H9 (cell line): ENCODE measurements at regions not wholly inside any gene's neighbourhood (a gene's known extent, or its start where the extent isn't known, plus 50 kb on each side); places are given as distances from the start of the nearest gene placed in this dataset.

ENCODE experiments used
- DNase-seq: peaks from one replicate; pipeline ENCODE4 v3.0.0-alpha.2; 2017
- H2AFZ ChIP-seq: one replicate; pipeline ENCODE4 v1.6.1; 2013; ENCODE audit warnings: mild to moderate bottlenecking, low read length, control low read depth, moderate library complexity
- H2AK5ac ChIP-seq: 2 replicates; pipeline ENCODE4 v1.6.1; 2013; ENCODE audit warnings: low read length, control low read depth, mixed read lengths; ENCODE audit not compliant: insufficient read length
- H2BK120ac ChIP-seq: one replicate; pipeline ENCODE4 v1.6.1; 2013; ENCODE audit warnings: low read depth, mild to moderate bottlenecking, low read length, control low read depth, inconsistent platforms; ENCODE audit not compliant: poor library complexity, severe bottlenecking
- H2BK12ac ChIP-seq: 2 replicates; pipeline ENCODE4 v1.6.1; 2013; ENCODE audit warnings: low read length, control low read depth, mixed read lengths, low read depth; ENCODE audit not compliant: insufficient read length
- H2BK15ac ChIP-seq: 2 replicates; pipeline ENCODE4 v1.6.1; 2013; ENCODE audit warnings: low read depth, low read length, control low read depth
- H2BK20ac ChIP-seq: one replicate; pipeline ENCODE4 v1.6.1; 2013; ENCODE audit warnings: low read depth, mild to moderate bottlenecking, low read length, control low read depth, inconsistent platforms; ENCODE audit not compliant: poor library complexity, severe bottlenecking
- H2BK5ac ChIP-seq: 2 replicates; pipeline ENCODE4 v1.6.1; 2013; ENCODE audit warnings: low read length, control low read depth, mixed read lengths; ENCODE audit not compliant: insufficient read length
- H3K14ac ChIP-seq: 2 replicates; pipeline ENCODE4 v1.6.1; 2013; ENCODE audit warnings: low read length, control low read depth; ENCODE audit not compliant: insufficient read depth
- H3K18ac ChIP-seq: 2 replicates; pipeline ENCODE4 v1.6.1; 2013; ENCODE audit warnings: low read depth, mild to moderate bottlenecking, mixed read lengths, low read length, control low read depth; ENCODE audit not compliant: insufficient read length
- H3K23ac ChIP-seq: 2 replicates; pipeline ENCODE4 v1.6.1; 2013; ENCODE audit warnings: low read length, control low read depth, mixed read lengths, low read depth; ENCODE audit not compliant: insufficient read length
- H3K23me2 ChIP-seq: 2 replicates; pipeline ENCODE4 v1.6.1; 2013; ENCODE audit warnings: low read depth, mild to moderate bottlenecking, mixed read lengths, low read length, control low read depth; ENCODE audit not compliant: insufficient read length, poor library complexity, severe bottlenecking
- H3K27ac ChIP-seq: 2 replicates; pipeline ENCODE4 v1.5.1; 2013; ENCODE audit warnings: low read length, control low read depth, mixed read lengths, low read depth; ENCODE audit not compliant: insufficient read length
- H3K27me3 ChIP-seq: 2 replicates; pipeline ENCODE4 v1.6.1; 2013; ENCODE audit warnings: low read length, control low read depth, inconsistent platforms; ENCODE audit not compliant: insufficient read depth
- H3K4ac ChIP-seq: 2 replicates; pipeline ENCODE4 v1.6.1; 2013; ENCODE audit warnings: low read depth, mild to moderate bottlenecking, control low read depth, inconsistent platforms, low read length, moderate library complexity
- H3K4me1 ChIP-seq: 2 replicates; pipeline ENCODE4 v1.6.1; 2013; ENCODE audit warnings: low read length, control low read depth, inconsistent platforms; ENCODE audit not compliant: insufficient read depth
- H3K4me2 ChIP-seq: 2 replicates; pipeline ENCODE4 v1.6.1; 2013; ENCODE audit warnings: low read length, control low read depth, mixed read lengths; ENCODE audit not compliant: insufficient read length, insufficient read depth
- H3K56ac ChIP-seq: 2 replicates; pipeline ENCODE4 v1.6.1; 2013; ENCODE audit warnings: low read depth, mild to moderate bottlenecking, mixed read lengths, low read length, control low read depth; ENCODE audit not compliant: insufficient read length
- H3K79me1 ChIP-seq: 2 replicates; pipeline ENCODE4 v1.6.1; 2013; ENCODE audit warnings: low read depth, mild to moderate bottlenecking, moderate library complexity, low read length, control low read depth, inconsistent platforms; ENCODE audit not compliant: insufficient read depth, poor library complexity, severe bottlenecking
- H3K79me2 ChIP-seq: 2 replicates; pipeline ENCODE4 v1.6.1; 2013; ENCODE audit warnings: low read length, control low read depth, inconsistent platforms; ENCODE audit not compliant: insufficient read depth
- H3K9ac ChIP-seq: 2 replicates; pipeline ENCODE4 v1.6.1; 2013; ENCODE audit warnings: low read length, control low read depth, mixed read lengths; ENCODE audit not compliant: insufficient read length; ENCODE audit errors: extremely low read depth
- H3K9me3 ChIP-seq: one replicate; pipeline ENCODE4 v1.6.1; 2013; ENCODE audit warnings: low read depth, low read length, inconsistent platforms; ENCODE audit not compliant: control insufficient read depth
- H3T11ph ChIP-seq: one replicate; pipeline ENCODE4 v1.6.1; 2013; ENCODE audit warnings: mild to moderate bottlenecking, low read length, control low read depth, inconsistent platforms
- H4K20me1 ChIP-seq: one replicate; pipeline ENCODE4 v1.6.1; 2013; ENCODE audit not compliant: control insufficient read depth, insufficient read length, insufficient read depth
- H4K5ac ChIP-seq: 2 replicates; pipeline ENCODE4 v1.6.1; 2013; ENCODE audit warnings: low read depth, mild to moderate bottlenecking, mixed read lengths, low read length, control low read depth; ENCODE audit not compliant: insufficient read length
- H4K8ac ChIP-seq: replicated peaks from 2 replicates; pipeline ENCODE4 v1.6.1; 2013; ENCODE audit warnings: low read length, control low read depth, mixed read lengths, low read depth; ENCODE audit not compliant: insufficient read length
- H4K91ac ChIP-seq: 2 replicates; pipeline ENCODE4 v1.6.1; 2013; ENCODE audit warnings: low read depth, mild to moderate bottlenecking, moderate library complexity, mixed read lengths, low read length, control low read depth; ENCODE audit not compliant: insufficient read length
- H3K27ac Mint-ChIP-seq, 3 experiments: 2 replicates in 2 of 3; 3 replicates in 1 of 3; pipeline ENCODE4 v1.8.0; 2020 to 2021; ENCODE audit warnings: mixed read lengths in 3 of 3, mild to moderate bottlenecking in 1 of 3, moderate library complexity in 1 of 3
- H3K27me3 Mint-ChIP-seq: 2 replicates; pipeline ENCODE4 v1.8.0; 2021; ENCODE audit warnings: low read depth, mild to moderate bottlenecking, moderate library complexity, mixed read lengths
- H3K36me3 Mint-ChIP-seq, 3 experiments: 2 replicates in 2 of 3; 3 replicates in 1 of 3; pipeline ENCODE4 v1.8.0; 2020 to 2021; ENCODE audit warnings: low read depth in 3 of 3, mixed read lengths in 3 of 3; ENCODE audit not compliant: insufficient read depth in 1 of 3
- H3K4me1 Mint-ChIP-seq, 2 experiments: 2 replicates each; pipeline ENCODE4 v1.8.0; 2020; ENCODE audit warnings: mixed read lengths in 2 of 2
- H3K4me3 Mint-ChIP-seq, 2 experiments: 2 replicates in 1 of 2; 3 replicates in 1 of 2; pipeline ENCODE4 v1.8.0; 2020 to 2021; ENCODE audit warnings: mild to moderate bottlenecking in 2 of 2, mixed read lengths in 2 of 2, moderate library complexity in 1 of 2
- H3K9me3 Mint-ChIP-seq, 2 experiments: 2 replicates in 1 of 2; 3 replicates in 1 of 2; pipeline ENCODE4 v1.8.0; 2020; ENCODE audit warnings: mild to moderate bottlenecking in 2 of 2, mixed read lengths in 2 of 2, moderate library complexity in 1 of 2
- CTCF ChIP-seq: fragments of 200-600 bp; sonication (generic); conservative IDR thresholded peaks from 3 replicates; pipeline ENCODE4 v1.8.0; 2021; ENCODE audit warnings: antibody characterized with exemption, mild to moderate bottlenecking
- WGBS: extraction: QIAGEN DNeasy Blood & Tissue Kit; methylation state at CpG from one replicate; pipeline ENCODE4 v1.1.7; 2013; ENCODE audit warnings: missing lambda C conversion rate, low lambda C conversion rate, mixed read lengths; ENCODE audit not compliant: insufficient read length; ENCODE audit errors: extremely low coverage; 5-methylcytosine and 5-hydroxymethylcytosine counted together

GRCh38 chr3:178172121-178172520 is 364.1 kb upstream of the KCNMB2 start:
- Histone ChIP-seq H2AK5ac (no peak overlapping the region), H3K23ac (no peak overlapping the region), H3K23me2 (no peaks in the 10 kb centered on the region), H4K8ac (no peak overlapping the region), H4K5ac (no peak overlapping the region), H3K18ac (no peak overlapping the region), H2BK20ac (no peak overlapping the region), H4K91ac (no peak overlapping the region), H3K14ac (no peak overlapping the region), H3K56ac (no peak overlapping the region), H2BK15ac (no peak overlapping the region), H2AFZ (no peak overlapping the region), H3K79me1 (no peaks in the 10 kb centered on the region), H3K27ac (no peak overlapping the region), H3T11ph (no peak overlapping the region), H3K4me1 (no peaks in the 10 kb centered on the region), H3K9ac (no peak overlapping the region), H3K4me2 (no peak overlapping the region), H2BK5ac (no peak overlapping the region), H3K9me3 (no peaks in the 10 kb centered on the region), H4K20me1 (no peaks in the 10 kb centered on the region), H3K4ac (no peak overlapping the region), H3K79me2 (no peaks in the 10 kb centered on the region), H2BK12ac (no peak overlapping the region), H2BK120ac (no peak overlapping the region), H3K27me3 (no peaks in the 10 kb centered on the region)
- Mint-ChIP-seq H3K4me1 (0 out of 4 replicates have a peak, but pooled peaks cover 0 to 3% of the 10 kb centered on the region in 2 experiments), H3K36me3 (no peaks in the 10 kb centered on the region), H3K27ac (peak overlapping the region in 1 of 3 experiments; percentile 64; a peak in 1 of 7 replicates), H3K27me3 (no peaks in the 10 kb centered on the region), H3K4me3 (no peak overlapping the region), H3K9me3 (no peaks in the 10 kb centered on the region)
- WGBS = no CpG with 5 or more reads among the region's 2 CpGs
- no peak for DNase-seq
- TF ChIP-seq CTCF = no peak
